ENCODE measurements at regions not wholly inside any gene's neighbourhood (a gene's known extent, or its start where the extent isn't known, plus 50 kb on each side); places are given as distances from the start of the nearest gene placed in this dataset.

- TF ChIP-seq REST (IDR thresholded peaks at IDR 0.05; ENCODE audit: insufficient read depth in 1 of 2, low read depth in 2 of 2, low read length in 1 of 2) (no peak), SIN3A (IDR thresholded peaks at IDR 0.05; ENCODE audit: borderline replicate concordance, insufficient read depth, low read depth, low read length) (no peak), POLR2AphosphoS5 (IDR thresholded peaks at IDR 0.05; ENCODE audit: low read depth, low read length) (no peak), TCF7L2 (IDR thresholded peaks at IDR 0.05; ENCODE audit: low read depth, low read length) (no peak)
- TF ChIP-seq, protein P1, sequence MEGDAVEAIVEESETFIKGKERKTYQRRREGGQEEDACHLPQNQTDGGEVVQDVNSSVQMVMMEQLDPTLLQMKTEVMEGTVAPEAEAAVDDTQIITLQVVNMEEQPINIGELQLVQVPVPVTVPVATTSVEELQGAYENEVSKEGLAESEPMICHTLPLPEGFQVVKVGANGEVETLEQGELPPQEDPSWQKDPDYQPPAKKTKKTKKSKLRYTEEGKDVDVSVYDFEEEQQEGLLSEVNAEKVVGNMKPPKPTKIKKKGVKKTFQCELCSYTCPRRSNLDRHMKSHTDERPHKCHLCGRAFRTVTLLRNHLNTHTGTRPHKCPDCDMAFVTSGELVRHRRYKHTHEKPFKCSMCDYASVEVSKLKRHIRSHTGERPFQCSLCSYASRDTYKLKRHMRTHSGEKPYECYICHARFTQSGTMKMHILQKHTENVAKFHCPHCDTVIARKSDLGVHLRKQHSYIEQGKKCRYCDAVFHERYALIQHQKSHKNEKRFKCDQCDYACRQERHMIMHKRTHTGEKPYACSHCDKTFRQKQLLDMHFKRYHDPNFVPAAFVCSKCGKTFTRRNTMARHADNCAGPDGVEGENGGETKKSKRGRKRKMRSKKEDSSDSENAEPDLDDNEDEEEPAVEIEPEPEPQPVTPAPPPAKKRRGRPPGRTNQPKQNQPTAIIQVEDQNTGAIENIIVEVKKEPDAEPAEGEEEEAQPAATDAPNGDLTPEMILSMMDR (IDR thresholded peaks at IDR 0.05): no peak
- no peak for DNase-seq (ENCODE audit: low read depth, low spot score)
- H3K27me3 ChIP-seq (ENCODE audit: control insufficient read depth, insufficient read depth, low read length): no peaks in the 10 kb centered on the region
- ChIA-PET POLR2A (no interaction called here), CTCF (no interaction called here)
- intact Hi-C loops (cut with micrococcal nuclease; ENCODE audit: unreplicated experiment) (no loop called here), in situ Hi-C loops (cut with HindIII; ENCODE audit: low pct_unique_long_range_greater_than_20kb, low sequenced_read_pairs) (no loop called here)
- no peaks in the 10 kb centered on the region for H3K4me1 ChIP-seq (ENCODE audit: control insufficient read depth, insufficient read depth, low read length)
- no TSS peak for BruUV-seq (replicated peaks)
- no peak for ATAC-seq
- H3K27ac ChIP-seq (ENCODE audit: low read length): no peak overlapping the region
- H3K4me3 ChIP-seq (ENCODE audit: low read depth in 2 of 2, low read length in 2 of 2): no peak overlapping the region
- H3K9me3 ChIP-seq (ENCODE audit: control insufficient read depth, insufficient read depth, low read depth, low read length): no peaks in the 10 kb centered on the region
- H3K36me3 ChIP-seq (ENCODE audit: control insufficient read depth, insufficient read depth, low read length): no peaks in the 10 kb centered on the region
These were observed 192.8 kb upstream of the ETAA1 start for GRCh38 chr2:67204349-67204748.

GRCh38 chr2:67208887-67209500, 188.1 kb upstream of the ETAA1 start:
- no peak overlapping the region for H3K4me3 ChIP-seq (ENCODE audit: low read depth in 2 of 2, low read length in 2 of 2)
- DNase-seq (ENCODE audit: low read depth, low spot score) (no peak), ATAC-seq (no peak)
- no peaks in the 10 kb centered on the region for H3K9me3 ChIP-seq (ENCODE audit: control insufficient read depth, insufficient read depth, low read depth, low read length)
- no peaks in the 10 kb centered on the region for H3K27me3 ChIP-seq (ENCODE audit: control insufficient read depth, insufficient read depth, low read length)
- POLR2A ChIA-PET: no interaction called here
- no peak overlapping the region for H3K27ac ChIP-seq (ENCODE audit: low read length)
- CTCF ChIA-PET: no interaction called here
- H3K36me3 ChIP-seq (ENCODE audit: control insufficient read depth, insufficient read depth, low read length): no peaks in the 10 kb centered on the region
- BruUV-seq (replicated peaks): no TSS peak
- in situ Hi-C loops (cut with HindIII; ENCODE audit: low pct_unique_long_range_greater_than_20kb, low sequenced_read_pairs): no loop called here
- intact Hi-C loops (cut with micrococcal nuclease; ENCODE audit: unreplicated experiment): no loop called here
- H3K4me1 ChIP-seq (ENCODE audit: control insufficient read depth, insufficient read depth, low read length): no peaks in the 10 kb centered on the region
- no peak for TF ChIP-seq SIN3A (IDR thresholded peaks at IDR 0.05; ENCODE audit: borderline replicate concordance, insufficient read depth, low read depth, low read length)
- no peak for TF ChIP-seq REST (IDR thresholded peaks at IDR 0.05; ENCODE audit: insufficient read depth in 1 of 2, low read depth in 2 of 2, low read length in 1 of 2)
- TF ChIP-seq, protein P1 (IDR thresholded peaks at IDR 0.05): no peak
- no peak for TF ChIP-seq POLR2AphosphoS5 (IDR thresholded peaks at IDR 0.05; ENCODE audit: low read depth, low read length)
- TF ChIP-seq TCF7L2 (IDR thresholded peaks at IDR 0.05; ENCODE audit: low read depth, low read length): no peak
